HL-60 (cell line): ENCODE measurements at regions not wholly inside any gene's neighbourhood (a gene's known extent, or its start where the extent isn't known, plus 50 kb on each side); places are given as distances from the start of the nearest gene placed in this dataset.

ENCODE experiments used
- DNase-seq, 2 experiments: peaks; one replicate each; pipeline ENCODE4 v3.0.0-alpha.2; 2010 to 2020; ENCODE audit warnings: low read depth in 1 of 2, low spot score in 1 of 2
- H3K27ac ChIP-seq: fragments of 250-450 bp; sonication (Bioruptor Pico); replicated peaks from 2 replicates; pipeline ENCODE4 v1.5.1; 2020; ENCODE audit warnings: mild to moderate bottlenecking, moderate library complexity
- H3K27me3 ChIP-seq: fragments of 250-450 bp; sonication (Bioruptor Pico); 2 replicates; pipeline ENCODE4 v1.5.1; 2021; ENCODE audit warnings: mild to moderate bottlenecking, moderate library complexity; ENCODE audit not compliant: insufficient read depth, poor library complexity, severe bottlenecking
- H3K4me3 ChIP-seq: replicated peaks from 2 replicates; pipeline ENCODE4 v1.5.1; 2011; ENCODE audit warnings: mild to moderate bottlenecking, control low read depth, low read length; ENCODE audit not compliant: insufficient read depth
- CTCF ChIP-seq: IDR thresholded peaks from one replicate; pipeline ENCODE4 v1.5.1; 2011; ENCODE audit warnings: low read length, control low read depth, inconsistent platforms; ENCODE audit not compliant: insufficient read depth
- GABPA ChIP-seq: IDR thresholded peaks from 2 replicates; pipeline ENCODE4 v1.6.1; 2012; ENCODE audit warnings: low read depth
- POLR2AphosphoS5 ChIP-seq: IDR thresholded peaks from 2 replicates; pipeline ENCODE4 v1.6.1; 2012; ENCODE audit warnings: low read depth
- REST ChIP-seq: IDR thresholded peaks from 2 replicates; pipeline ENCODE4 v1.6.1; 2012; ENCODE audit warnings: low read depth; ENCODE audit not compliant: insufficient replicate concordance
- SPI1 ChIP-seq: IDR thresholded peaks from 2 replicates; pipeline ENCODE4 v1.6.1; 2012; ENCODE audit warnings: low read depth, mild to moderate bottlenecking, borderline replicate concordance

GRCh38 chr4:153083447-153083947 lies 120.7 kb upstream of the TRIM2 start:
- no peak overlapping the region for H3K4me3 ChIP-seq
- peak; percentile 28 to 58 for DNase-seq
- no peak overlapping the region for H3K27ac ChIP-seq
- TF ChIP-seq CTCF: peak; percentile 20
- TF ChIP-seq REST: no peak
- no peaks in the 10 kb centered on the region for H3K27me3 ChIP-seq

GRCh38 chr4:153084224-153084979 lies 119.8 kb upstream of the TRIM2 start:
- Histone ChIP-seq H3K27me3 (no peaks in the 10 kb centered on the region), H3K27ac (no peak overlapping the region), H3K4me3 (no peak overlapping the region)
- TF ChIP-seq SPI1: no peak
- no peak for TF ChIP-seq CTCF
- no peak for TF ChIP-seq GABPA
- no peak for TF ChIP-seq REST
- no peak for TF ChIP-seq POLR2AphosphoS5
- DNase-seq: no peak

GRCh38 chr4:153084980-153085630 lies 119.1 kb upstream of the TRIM2 start:
- no peak overlapping the region for H3K27ac ChIP-seq
- peak; percentile 24 to 70 for DNase-seq
- H3K27me3 ChIP-seq: no peaks in the 10 kb centered on the region
- no peak overlapping the region for H3K4me3 ChIP-seq
- TF ChIP-seq CTCF: peak; percentile 95
- no peak for TF ChIP-seq GABPA
- TF ChIP-seq POLR2AphosphoS5: no peak
- TF ChIP-seq REST: no peak
